CD4-positive, alpha-beta T cell treated with Interleukin-21 for 1 hour (primary cell): ENCODE measurements at regions not wholly inside any gene's neighbourhood (a gene's known extent, or its start where the extent isn't known, plus 50 kb on each side); places are given as distances from the start of the nearest gene placed in this dataset.

Experiments
- DNase-seq: peaks from one replicate; pipeline ENCODE4 v3.0.0-alpha.2; 2020

DNA sequence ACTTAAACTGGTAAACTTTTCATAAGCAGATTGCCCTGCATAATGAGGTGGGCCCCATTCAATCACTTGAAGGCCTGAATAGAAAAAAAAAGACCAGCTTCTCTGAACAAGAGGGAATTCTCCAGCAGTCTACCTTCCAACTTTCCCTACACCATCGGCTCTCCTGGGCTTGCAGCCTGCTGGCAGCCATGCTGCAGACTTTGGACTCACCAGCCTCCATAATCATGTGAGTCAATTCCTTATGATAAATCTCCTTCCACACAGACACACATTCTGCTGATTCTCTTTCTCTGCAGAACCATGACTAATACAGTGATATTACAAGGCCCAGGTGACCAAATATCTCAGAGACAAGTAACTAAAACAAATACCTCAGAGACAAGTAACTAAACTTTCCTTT lies 113.8 kb upstream of the WDR17 start:
- no peak for DNase-seq

- no peak for DNase-seq
Measured at GRCh38 chr4:175953116-175953515, 112.5 kb upstream of the WDR17 start.

- DNase-seq, result no peak
Measured at GRCh38 chr4:175953960-175954521, 111.6 kb upstream of the WDR17 start.

DNA sequence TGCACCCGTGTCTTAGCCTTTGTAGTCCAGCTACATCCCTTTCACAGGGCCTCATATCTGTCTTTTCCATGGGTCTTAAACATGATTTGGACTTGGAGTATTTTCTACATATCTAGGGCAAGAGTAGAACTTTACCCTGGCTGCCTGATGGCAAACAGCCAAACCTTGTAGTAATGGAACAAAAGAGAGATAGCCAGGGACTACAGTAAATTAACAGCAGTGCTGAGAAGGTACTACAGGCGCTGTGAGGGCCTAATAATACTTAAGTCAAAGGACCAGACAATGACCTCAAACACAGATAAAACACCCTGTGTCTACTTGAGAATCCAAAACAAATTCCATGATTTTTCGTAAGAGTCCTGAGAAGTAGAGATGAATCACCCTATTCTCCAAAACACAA lies 111.0 kb upstream of the WDR17 start:
- DNase-seq, result no peak

GRCh38 chr4:175961604-175962003 lies 104.0 kb upstream of the WDR17 start:
- DNase-seq, result no peak

- DNase-seq, result no peak
Measured at GRCh38 chr4:175970072-175970471, 95.6 kb upstream of the WDR17 start.

GRCh38 chr4:175970724-175971123 lies 94.9 kb upstream of the WDR17 start:
- no peak for DNase-seq

- DNase-seq, result no peak
Measured at GRCh38 chr4:175971388-175972179, 94.1 kb upstream of the WDR17 start.

GRCh38 chr4:175973027-175973923 lies 92.4 kb upstream of the WDR17 start:
- no peak for DNase-seq

DNA sequence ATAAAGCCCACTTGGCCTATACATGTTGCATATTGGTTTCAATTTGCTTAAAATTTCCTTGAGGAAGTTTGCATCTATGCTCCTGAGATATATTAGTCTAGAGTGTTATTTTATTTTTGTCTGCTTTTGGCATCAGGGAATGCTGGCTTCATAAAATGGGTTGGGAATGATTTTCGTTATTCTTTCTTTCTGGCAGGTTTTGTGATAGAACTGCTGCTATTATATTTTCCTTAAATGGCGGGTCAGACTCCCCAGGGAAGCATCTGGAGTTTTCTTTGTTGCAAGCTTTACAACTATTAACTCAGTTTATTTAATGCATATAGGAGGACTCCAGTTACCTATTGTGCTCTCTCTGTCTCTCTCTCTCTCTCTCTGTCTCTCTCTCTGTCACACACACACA lies 82.0 kb upstream of the WDR17 start:
- no peak for DNase-seq

- DNase-seq, result no peak
Measured at GRCh38 chr4:175986668-175987067, 79.0 kb upstream of the WDR17 start.

- DNase-seq, result no peak
Measured at GRCh38 chr4:175988511-175988910, 77.1 kb upstream of the WDR17 start.

DNA sequence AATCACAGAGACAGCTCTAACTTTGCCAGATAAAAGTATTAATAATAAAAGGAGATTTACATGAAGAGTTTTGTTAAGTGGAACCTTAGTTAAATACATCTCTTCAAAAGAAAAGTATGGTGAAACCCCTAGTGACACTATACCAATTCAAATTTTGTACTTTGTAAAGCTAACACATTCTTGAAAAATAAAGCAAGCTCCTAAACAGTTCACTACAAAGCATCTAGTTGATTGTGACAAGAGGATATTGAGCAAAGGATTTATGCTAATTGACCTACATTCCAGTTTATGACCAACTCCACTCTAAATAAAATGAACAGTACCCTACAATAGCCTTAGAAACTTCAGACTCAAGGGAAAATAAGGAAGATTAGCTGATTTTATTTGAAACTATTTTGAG lies 69.4 kb upstream of the WDR17 start:
- no peak for DNase-seq

GRCh38 chr4:175997291-175997690 lies 68.3 kb upstream of the WDR17 start:
- no peak for DNase-seq

GRCh38 chr4:175998782-175999181 lies 66.9 kb upstream of the WDR17 start:
- DNase-seq, result no peak

GRCh38 chr4:175999944-176000343 lies 65.7 kb upstream of the WDR17 start:
- no peak for DNase-seq

DNA sequence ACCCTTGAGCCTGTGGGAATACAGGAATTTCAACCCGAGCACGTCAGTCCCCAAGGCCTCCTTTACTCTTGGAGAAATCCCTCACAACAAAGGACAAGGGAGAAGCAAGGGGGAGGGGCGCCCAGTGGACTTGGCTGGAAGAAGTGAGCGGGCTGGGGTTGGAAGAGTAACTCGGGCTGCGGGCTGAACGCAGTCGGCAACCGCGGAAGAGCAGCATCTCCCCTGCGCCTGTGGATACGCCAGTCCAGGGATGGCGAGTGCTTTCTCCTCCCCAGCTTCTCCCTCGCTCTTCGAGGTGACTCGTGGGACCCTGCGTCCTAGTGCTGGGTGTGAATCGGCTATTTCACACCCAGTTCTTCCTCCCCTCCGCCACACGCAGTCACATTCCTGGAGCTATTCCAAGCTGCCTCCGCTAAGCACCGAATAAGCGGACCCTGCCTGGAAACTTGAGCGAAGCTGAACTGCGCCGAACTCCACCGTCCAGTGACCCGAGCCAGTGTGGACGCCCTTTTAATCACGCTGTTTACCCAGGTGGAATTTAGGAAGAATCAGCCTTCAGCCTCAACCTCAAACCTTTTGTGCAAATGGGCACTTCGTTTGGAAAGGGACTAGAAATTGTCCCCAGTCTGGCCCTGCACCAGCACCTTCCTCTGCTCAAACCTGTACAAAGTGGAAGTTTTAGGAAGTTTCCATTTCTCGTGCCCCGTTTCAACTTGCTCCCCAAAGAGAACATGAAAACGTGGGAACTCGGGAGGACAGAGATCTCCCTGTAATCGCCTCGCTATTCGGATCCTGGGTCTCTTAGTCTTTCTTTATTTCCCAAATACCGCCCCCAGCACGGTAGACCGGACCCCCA lies 64.3 kb upstream of the WDR17 start:
- no peak for DNase-seq

GRCh38 chr4:176002007-176002613 lies 63.5 kb upstream of the WDR17 start:
- DNase-seq, result no peak

DNA sequence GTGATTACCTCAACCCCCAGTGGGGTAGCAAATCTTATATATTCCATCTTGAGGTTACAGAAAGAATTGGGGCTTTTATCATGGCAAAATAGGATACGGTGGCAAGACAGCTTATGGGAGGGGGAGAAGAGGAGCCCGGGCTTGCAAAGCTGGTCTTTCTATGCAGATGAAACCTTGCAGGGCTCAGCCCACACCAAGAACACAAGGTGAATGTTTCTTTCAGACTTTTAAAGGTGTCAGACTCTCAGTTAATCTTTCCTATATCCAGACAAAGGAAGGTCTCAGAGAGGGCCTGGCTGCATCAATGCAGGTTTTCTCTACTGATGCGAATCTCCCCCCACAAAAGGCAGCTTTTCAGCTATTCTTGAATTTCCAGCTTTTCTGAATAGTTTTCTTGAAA lies 59.9 kb upstream of the WDR17 start:
- no peak for DNase-seq

DNA sequence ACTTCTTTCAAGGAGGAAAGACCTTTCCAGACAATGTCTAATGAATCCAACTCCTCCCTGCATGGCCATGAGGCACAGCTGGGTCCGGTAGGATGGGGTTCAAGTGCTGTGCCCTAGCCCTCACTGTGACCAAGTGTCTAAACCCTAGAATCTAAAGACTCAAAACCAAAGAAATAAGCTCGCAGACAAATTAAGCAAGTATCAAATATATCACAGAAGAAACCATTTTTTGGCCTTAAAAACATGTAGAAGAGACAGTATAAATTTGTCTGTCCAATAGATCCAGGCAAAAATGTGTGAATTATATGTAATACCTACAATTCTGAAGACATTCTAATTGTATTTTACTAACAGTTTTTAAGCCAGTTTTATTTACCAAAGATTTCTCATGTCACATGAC lies 56.4 kb upstream of the WDR17 start:
- DNase-seq, result no peak

DNA sequence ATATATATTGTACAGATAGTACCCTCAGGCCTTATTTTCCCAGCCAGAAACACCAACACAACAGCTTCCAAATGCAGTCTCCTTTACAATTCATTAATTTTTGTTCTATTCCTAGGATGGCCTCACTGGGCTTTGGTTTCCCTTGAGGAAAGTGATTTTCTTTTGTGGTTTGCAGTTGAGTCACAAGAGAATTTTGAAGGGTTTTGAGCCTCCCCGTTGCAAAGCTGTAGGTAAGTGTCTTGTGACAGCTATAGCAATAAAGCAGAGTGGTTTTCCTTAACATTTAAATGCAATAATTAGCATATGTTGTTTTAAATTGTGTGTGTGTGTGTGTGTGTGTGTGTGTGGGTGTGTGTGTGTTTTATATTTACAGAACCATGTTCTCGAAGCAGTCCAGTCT lies 54.1 kb upstream of the WDR17 start:
- DNase-seq, result no peak

- DNase-seq, result no peak
Measured at GRCh38 chr4:176013476-176014247, 52.0 kb upstream of the WDR17 start.
